OCI-LY3 (cell line): ENCODE measurements at regions not wholly inside any gene's neighbourhood (a gene's known extent, or its start where the extent isn't known, plus 50 kb on each side); places are given as distances from the start of the nearest gene placed in this dataset.

ENCODE experiments used
- CTCF ChIP-seq: fragments of 200-600, 300-600 bp; sonication (generic); IDR thresholded peaks from 2 replicates; pipeline ENCODE4 v1.5.1; 2014; ENCODE audit warnings: antibody characterized with exemption, low read length, low read depth
- EZH2phosphoT487 ChIP-seq: fragments of 200-600 bp; shearing (Covaris generic); IDR thresholded peaks from 2 replicates; pipeline ENCODE4 v1.6.1; 2018; ENCODE audit warnings: antibody characterized with exemption, mixed run types, low read depth

GRCh38 chr5:5626412-5626811 is 203.9 kb downstream of the ICE1 start:
- TF ChIP-seq CTCF: no peak
- no peak for TF ChIP-seq EZH2phosphoT487
